K562 (cell line): ENCODE measurements at regions not wholly inside any gene's neighbourhood (a gene's known extent, or its start where the extent isn't known, plus 50 kb on each side); places are given as distances from the start of the nearest gene placed in this dataset.

Source experiments
- ATAC-seq: fragments of 200-7000 bp; cut with Tn5 transposase; 3 replicates; pipeline ENCODE4 v1.9.1; 2020; ENCODE audit warnings: moderate library complexity
- BruUV-seq: library from RNA; stranded (reverse); fragments of 400-500 nt; replicated peaks from 2 replicates; lab custom pipeline; 2021; lab: Mats Ljungman, UMichigan
- CTCF ChIA-PET: fragments of 300-600 bp; formaldehyde crosslinking; extraction: SDS; loops from one replicate; lab custom pipeline; 2021; ENCODE audit warnings: low intra/inter-chr PET ratio; lab: Yijun Ruan, JAX
- POLR2A ChIA-PET: fragments of 300-600, 350-650 bp; sonication (Branson Sonifier 250); formaldehyde crosslinking; extraction: SDS; loops from one replicate; lab custom pipeline; 2021; ENCODE audit warnings: antibody characterized with exemption, inconsistent platforms; lab: Yijun Ruan, JAX
- DNase-seq, 4 experiments: peaks; one replicate each; pipeline versions ENCODE4 v3.0.0 to v3.0.0-alpha.2; 2011 to 2018; ENCODE audit warnings: low spot score in 3 of 4, mixed read lengths in 3 of 4; ENCODE audit errors: extremely low read depth in 1 of 4
- FAIRE-seq: peaks from 2 replicates; lab custom pipeline; 2011; peaks lifted over from hg19 to GRCh38; lab: Jason Lieb, UNC
- H2AFZ ChIP-seq: 2 replicates; pipeline ENCODE4 v1.6.0; 2011; ENCODE audit warnings: low read depth, low read length, control low read depth, inconsistent platforms
- H3K27ac ChIP-seq: fragments of 200-600 bp; 3 replicates; pipeline ENCODE4 v1.8.0; 2011; ENCODE audit warnings: low read depth, mild to moderate bottlenecking, control low read depth, inconsistent platforms, low read length, moderate library complexity, mixed read lengths; ENCODE audit errors: extremely low read depth
- H3K27me3 ChIP-seq, 2 experiments: fragments of 300-600 bp in 1 of 2; 2 replicates in 1 of 2; 3 replicates in 1 of 2; pipeline versions ENCODE4 v1.6.0 to v1.8.0; 2011; ENCODE audit warnings: inconsistent platforms in 2 of 2, low read length in 2 of 2, mild to moderate bottlenecking in 1 of 2, mixed read lengths in 1 of 2, moderate library complexity in 1 of 2; ENCODE audit not compliant: control insufficient read depth in 2 of 2, insufficient read depth in 2 of 2
- H3K36me3 ChIP-seq: fragments of 300-600 bp; 3 replicates; pipeline ENCODE4 v1.8.0; 2011; ENCODE audit warnings: mild to moderate bottlenecking, low read length, inconsistent platforms; ENCODE audit not compliant: control insufficient read depth, insufficient read depth
- H3K4me1 ChIP-seq, 2 experiments: fragments of 200-600 bp in 1 of 2; replicated peaks in 1 of 2; 2 replicates in 1 of 2; 3 replicates in 1 of 2; pipeline versions ENCODE4 v1.5.1 to v1.8.0; 2011; ENCODE audit warnings: inconsistent platforms in 2 of 2, low read length in 2 of 2, mild to moderate bottlenecking in 1 of 2, mixed read lengths in 1 of 2, moderate library complexity in 1 of 2; ENCODE audit not compliant: control insufficient read depth in 2 of 2, insufficient read depth in 2 of 2
- H3K4me2 ChIP-seq: 2 replicates; pipeline ENCODE4 v1.6.1; 2011; ENCODE audit warnings: low read length, control low read depth, inconsistent platforms, mixed read lengths; ENCODE audit not compliant: insufficient read depth
- H3K4me3 ChIP-seq: fragments of 200-600 bp; sonication (generic), shearing (Covaris generic); 2 replicates; pipeline ENCODE4 v1.5.1; 2016; ENCODE audit warnings: control low read depth, inconsistent platforms
- H3K79me2 ChIP-seq: fragments of 200-600 bp; 3 replicates; pipeline ENCODE4 v1.8.0; 2011; ENCODE audit warnings: low read length, inconsistent platforms; ENCODE audit not compliant: control insufficient read depth, insufficient read depth
- H3K9ac ChIP-seq, 2 experiments: 2 replicates each; pipeline versions ENCODE4 v1.6.0 to v1.6.1; 2011; ENCODE audit warnings: low read depth in 2 of 2, low read length in 2 of 2, control low read depth in 1 of 2, inconsistent platforms in 1 of 2, mild to moderate bottlenecking in 1 of 2, mixed read lengths in 1 of 2; ENCODE audit not compliant: insufficient read depth in 1 of 2
- H3K9me1 ChIP-seq: one replicate; pipeline ENCODE4 v1.6.0; 2011; ENCODE audit warnings: inconsistent platforms, mild to moderate bottlenecking, low read length, moderate library complexity; ENCODE audit not compliant: control insufficient read depth, insufficient read depth
- H3K9me3 ChIP-seq: replicated peaks from 2 replicates; pipeline ENCODE4 v1.5.1; 2011; ENCODE audit warnings: low read depth, low read length, inconsistent platforms; ENCODE audit not compliant: control insufficient read depth, insufficient read depth
- H4K20me1 ChIP-seq: replicated peaks from 2 replicates; pipeline ENCODE4 v1.6.1; 2011; ENCODE audit warnings: low read length, inconsistent platforms, mixed read lengths; ENCODE audit not compliant: control insufficient read depth, insufficient read depth
- BCOR ChIP-seq: fragments of 450-650 bp; IDR thresholded peaks from 2 replicates; pipeline ENCODE4 v1.6.1; 2016
- DPF2 ChIP-seq: fragments of 450-650 bp; IDR thresholded peaks from 2 replicates; pipeline ENCODE4 v1.6.1; 2016
- EGR1 ChIP-seq: fragments of 450-650 bp; conservative IDR thresholded peaks from 2 replicates; pipeline ENCODE4 v1.6.1; 2017; ENCODE audit warnings: mild to moderate bottlenecking
- ELF1 ChIP-seq: fragments of 200-800 bp; sonication (Bioruptor generic); IDR thresholded peaks from 2 replicates; pipeline ENCODE4 v1.6.1; 2016; ENCODE audit warnings: missing genetic modification characterization, missing compliant biosample characterization
- FOXJ2 ChIP-seq: fragments of 200-800 bp; sonication (Bioruptor generic); IDR thresholded peaks from 2 replicates; pipeline ENCODE4 v1.6.1; 2016; ENCODE audit warnings: missing genetic modification characterization, missing compliant biosample characterization
- GMEB1 ChIP-seq: fragments of 250-450 bp; sonication (Bioruptor Pico); IDR thresholded peaks from 2 replicates; pipeline ENCODE4 v1.4.0; 2020; ENCODE audit warnings: mild to moderate bottlenecking
- MTA1 ChIP-seq: fragments of 450-650 bp; IDR thresholded peaks from 2 replicates; pipeline ENCODE4 v1.6.1; 2017; ENCODE audit warnings: borderline replicate concordance
- NFRKB ChIP-seq: fragments of 450-650 bp; IDR thresholded peaks from 2 replicates; pipeline ENCODE4 v1.6.1; 2016; ENCODE audit warnings: low read depth
- PHF20 ChIP-seq: fragments of 450-650 bp; IDR thresholded peaks from 2 replicates; pipeline ENCODE4 v1.6.1; 2018; ENCODE audit not compliant: partially characterized antibody
- SNRNP70 ChIP-seq: fragments of 200-400 bp; formaldehyde crosslinking; optimal IDR thresholded peaks from 2 replicates; pipeline ENCODE3; 2017; ENCODE audit warnings: low read depth, low read length
- TOE1 ChIP-seq, 2 experiments: fragments of 450-650 bp in 1 of 2; sonication (generic) in 1 of 2; formaldehyde crosslinking in 1 of 2; IDR thresholded peaks; 2 replicates each; pipeline versions ENCODE4 v1.7.1 to v1.8.0; 2016 to 2022; ENCODE audit warnings: borderline replicate concordance in 2 of 2, mild to moderate bottlenecking in 2 of 2, antibody characterized with exemption in 1 of 2, inconsistent platforms in 1 of 2, low read depth in 1 of 2, missing genetic modification reagents in 1 of 2, moderate library complexity in 1 of 2
- WGBS: fragments of 100-300 bp; shearing (Covaris generic); methylation state at CpG from one replicate; pipeline ENCODE4 v1.1.6; 2016; ENCODE audit warnings: low coverage, mixed read lengths; ENCODE audit not compliant: insufficient coverage; ENCODE audit errors: missing lambda C conversion rate; 5-methylcytosine and 5-hydroxymethylcytosine counted together
- in situ Hi-C: fragments of 300-500 bp; cut with MboI; formaldehyde crosslinking; loops from 4 replicates; pipeline ENCODE4 v1.15.0; 2018; ENCODE audit warnings: inconsistent platforms, mixed read lengths
- intact Hi-C: fragments of 100-400 bp; cut with micrococcal nuclease; formaldehyde crosslinking; loops from 2 replicates; pipeline ENCODE4 v1.14.2; 2022

DNA sequence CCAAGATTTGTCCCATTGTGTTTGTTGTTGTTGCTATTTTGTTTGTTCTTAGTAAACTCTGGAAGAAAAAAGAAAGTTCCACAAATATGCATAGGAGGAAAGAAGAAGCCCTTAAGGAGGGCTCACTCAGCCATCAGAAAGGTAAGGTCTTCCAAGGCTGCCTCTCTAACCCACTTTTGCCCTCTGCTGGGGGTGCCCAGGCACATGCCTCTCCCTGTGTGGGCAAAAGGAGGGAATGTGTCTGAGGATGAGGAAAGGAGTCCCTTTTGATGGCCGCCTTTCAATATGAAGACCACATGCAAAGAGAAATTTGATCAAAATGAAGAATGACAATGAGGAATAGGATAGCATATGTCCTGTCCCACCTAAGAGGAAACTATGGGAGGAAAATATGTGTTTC lies 248.2 kb upstream of the POU3F2 start:
- Histone ChIP-seq H3K36me3 (no peaks in the 10 kb centered on the region), H3K9me3 (no peaks in the 10 kb centered on the region), H3K79me2 (no peaks in the 10 kb centered on the region), H3K9me1 (no peaks in the 10 kb centered on the region), H2AFZ (no peak overlapping the region), H3K4me2 (no peak overlapping the region), H3K27ac (no peak overlapping the region), H3K9ac (no peak overlapping the region), H4K20me1 (no peaks in the 10 kb centered on the region), H3K4me1 (no peaks in the 10 kb centered on the region), H3K4me3 (no peak overlapping the region), H3K27me3 (no peaks in the 10 kb centered on the region)
- in situ Hi-C loops: no loop called here
- no TSS peak for BruUV-seq
- no peak for ATAC-seq
- WGBS: 0% methylated on average over 1 of the region's 1 CpG
- TF ChIP-seq NFRKB (no peak), FOXJ2 (no peak), GMEB1 (no peak), MTA1 (no peak), BCOR (no peak), TOE1 (IDR thresholded peaks at IDR 0.05; ENCODE audit: borderline replicate concordance) (no peak), TOE1 (CRISPR knock-in tag; IDR thresholded peaks at IDR 0.05; ENCODE audit: borderline replicate concordance, low read depth) (no peak), EGR1 (no peak), ELF1 (tag) (no peak), DPF2 (no peak), PHF20 (no peak), SNRNP70 (no peak)
- intact Hi-C loops: no loop called here
- ChIA-PET POLR2A (no interaction called here), CTCF (no interaction called here)
- no peak for FAIRE-seq
- DNase-seq: no peak
